Liver (tissue), 8 donors: ENCODE measurements at regions not wholly inside any gene's neighbourhood (a gene's known extent, or its start where the extent isn't known, plus 50 kb on each side); places are given as distances from the start of the nearest gene placed in this dataset.

ENCODE experiments used
- DNase-seq: peaks from one replicate; pipeline ENCODE4 v3.0.0-alpha.2; 2017; ENCODE audit warnings: low spot score
- H3K27ac ChIP-seq, 2 donors: one replicate each; pipeline ENCODE4 v1.7.0; 2013; ENCODE audit warnings: inconsistent platforms in 2 of 2, low read length in 2 of 2, control low read depth in 1 of 2, low read depth in 1 of 2, mild to moderate bottlenecking in 1 of 2
- H3K27me3 ChIP-seq, 4 donors: one replicate each; pipeline versions ENCODE4 v1.6.1 to v1.7.0; 2013; ENCODE audit warnings: low read length in 3 of 4, inconsistent platforms in 1 of 4, mild to moderate bottlenecking in 1 of 4, moderate library complexity in 1 of 4; ENCODE audit not compliant: control insufficient read depth in 4 of 4, insufficient read depth in 4 of 4
- H3K36me3 ChIP-seq, 4 donors: one replicate each; pipeline versions ENCODE4 v1.6.1 to v1.7.0; 2013; ENCODE audit warnings: low read length in 3 of 4, mild to moderate bottlenecking in 3 of 4, low read depth in 1 of 4, moderate library complexity in 1 of 4; ENCODE audit not compliant: control insufficient read depth in 4 of 4, insufficient read depth in 3 of 4
- H3K4me1 ChIP-seq, 4 donors: one replicate each; pipeline versions ENCODE4 v1.6.1 to v1.7.0; 2013; ENCODE audit warnings: low read length in 3 of 4, mild to moderate bottlenecking in 3 of 4, moderate library complexity in 1 of 4; ENCODE audit not compliant: control insufficient read depth in 4 of 4, insufficient read depth in 4 of 4
- H3K4me3 ChIP-seq, 3 donors: one replicate each; pipeline versions ENCODE4 v1.6.1 to v1.7.0; 2013; ENCODE audit warnings: low read length in 3 of 3, control low read depth in 1 of 3, low read depth in 1 of 3, mild to moderate bottlenecking in 1 of 3
- H3K9ac ChIP-seq, 2 donors: one replicate each; pipeline ENCODE4 v1.7.0; 2013; ENCODE audit warnings: low read length in 2 of 2, mild to moderate bottlenecking in 2 of 2, moderate library complexity in 2 of 2, control low read depth in 1 of 2, low read depth in 1 of 2
- H3K9me3 ChIP-seq, 4 donors: one replicate each; pipeline versions ENCODE4 v1.6.1 to v1.7.0; 2013; ENCODE audit warnings: low read length in 3 of 4; ENCODE audit not compliant: control insufficient read depth in 4 of 4
- ATF3 ChIP-seq: IDR thresholded peaks from 2 replicates; pipeline ENCODE4 v1.6.1; 2016; ENCODE audit warnings: antibody characterized with exemption
- EGR1 ChIP-seq, 2 donors: IDR thresholded peaks; 2 replicates each; pipeline ENCODE4 v1.6.1; 2016 to 2018; ENCODE audit warnings: antibody characterized with exemption in 2 of 2, low read depth in 2 of 2
- FOXA1 ChIP-seq: IDR thresholded peaks from 2 replicates; pipeline ENCODE4 v1.6.1; 2016; ENCODE audit warnings: antibody characterized with exemption
- FOXA2 ChIP-seq: IDR thresholded peaks from 2 replicates; pipeline ENCODE4 v1.6.1; 2016; ENCODE audit warnings: antibody characterized with exemption
- GABPA ChIP-seq, 2 donors: IDR thresholded peaks in 1 of 2; conservative IDR thresholded peaks in 1 of 2; 2 replicates each; pipeline ENCODE4 v1.6.1; 2016; ENCODE audit warnings: antibody characterized with exemption in 2 of 2, mild to moderate bottlenecking in 1 of 2, moderate library complexity in 1 of 2
- HNF4A ChIP-seq, 2 donors: conservative IDR thresholded peaks; 2 replicates each; pipeline ENCODE4 v1.6.1; 2016; ENCODE audit warnings: antibody characterized with exemption in 2 of 2, mild to moderate bottlenecking in 2 of 2
- HNF4G ChIP-seq: IDR thresholded peaks from 2 replicates; pipeline ENCODE4 v1.6.1; 2016; ENCODE audit warnings: antibody characterized with exemption
- JUND ChIP-seq, 2 donors: IDR thresholded peaks; 2 replicates each; pipeline ENCODE4 v1.6.1; 2016; ENCODE audit warnings: antibody characterized with exemption in 2 of 2
- NR2F2 ChIP-seq: IDR thresholded peaks from 2 replicates; pipeline ENCODE4 v1.6.1; 2016; ENCODE audit warnings: antibody characterized with exemption
- RAD21 ChIP-seq, 2 donors: IDR thresholded peaks; 2 replicates each; pipeline ENCODE4 v1.6.1; 2016; ENCODE audit warnings: antibody characterized with exemption in 2 of 2, mild to moderate bottlenecking in 2 of 2
- RXRA ChIP-seq, 2 donors: IDR thresholded peaks; 2 replicates each; pipeline ENCODE4 v1.6.1; 2017 to 2018; ENCODE audit warnings: antibody characterized with exemption in 2 of 2, mild to moderate bottlenecking in 1 of 2
- SP1 ChIP-seq: IDR thresholded peaks from 2 replicates; pipeline ENCODE4 v1.6.1; 2018; ENCODE audit warnings: antibody characterized with exemption, mild to moderate bottlenecking
- TAF1 ChIP-seq: conservative IDR thresholded peaks from 2 replicates; pipeline ENCODE4 v1.6.1; 2016; ENCODE audit warnings: antibody characterized with exemption, mild to moderate bottlenecking
- YY1 ChIP-seq: IDR thresholded peaks from 2 replicates; pipeline ENCODE4 v1.6.1; 2016; ENCODE audit warnings: antibody characterized with exemption, mild to moderate bottlenecking
- WGBS: extraction: QIAGEN DNeasy Blood & Tissue Kit; methylation state at CpG from one replicate; pipeline ENCODE4 v1.1.7; 2013; 5-methylcytosine and 5-hydroxymethylcytosine counted together
- TF ChIP-seq, protein P1 (sequence below): IDR thresholded peaks from 2 replicates; pipeline ENCODE4 v1.6.1; 2016; ENCODE audit warnings: antibody characterized with exemption
- TF ChIP-seq, protein P2 (sequence below): IDR thresholded peaks from 2 replicates; pipeline ENCODE4 v1.6.1; 2016; ENCODE audit warnings: antibody characterized with exemption, mild to moderate bottlenecking
- TF ChIP-seq, protein P3 (sequence below): IDR thresholded peaks from 2 replicates; pipeline ENCODE4 v1.6.1; 2016; ENCODE audit warnings: antibody characterized with exemption
- TF ChIP-seq, protein P4 (sequence below): fragments of 150-350 bp; IDR thresholded peaks from 2 replicates; pipeline ENCODE4 v1.5.1; 2017; ENCODE audit warnings: improper control_type of control experiment, low read depth, low read length; ENCODE audit not compliant: missing input control
- donor health status: healthy.
- donor health status: healthy.
- donor health status: healthy.
- donor health status: healthy.
- donor health status: healthy.

- peaks cover 4 to 14% (median 9%) of the 10 kb centered on the region in 4 donors for H3K27me3 ChIP-seq
- no peaks in the 10 kb centered on the region for H3K36me3 ChIP-seq
- TF ChIP-seq GABPA (IDR thresholded peaks at IDR 0.05 in 1 of 2, conservative IDR thresholded peaks at IDR 0.05 in 1 of 2) (no peak), RAD21 (IDR thresholded peaks at IDR 0.05) (no peak), RXRA (IDR thresholded peaks at IDR 0.05) (no peak), HNF4A (conservative IDR thresholded peaks at IDR 0.05) (no peak)
- TF ChIP-seq, protein P1, sequence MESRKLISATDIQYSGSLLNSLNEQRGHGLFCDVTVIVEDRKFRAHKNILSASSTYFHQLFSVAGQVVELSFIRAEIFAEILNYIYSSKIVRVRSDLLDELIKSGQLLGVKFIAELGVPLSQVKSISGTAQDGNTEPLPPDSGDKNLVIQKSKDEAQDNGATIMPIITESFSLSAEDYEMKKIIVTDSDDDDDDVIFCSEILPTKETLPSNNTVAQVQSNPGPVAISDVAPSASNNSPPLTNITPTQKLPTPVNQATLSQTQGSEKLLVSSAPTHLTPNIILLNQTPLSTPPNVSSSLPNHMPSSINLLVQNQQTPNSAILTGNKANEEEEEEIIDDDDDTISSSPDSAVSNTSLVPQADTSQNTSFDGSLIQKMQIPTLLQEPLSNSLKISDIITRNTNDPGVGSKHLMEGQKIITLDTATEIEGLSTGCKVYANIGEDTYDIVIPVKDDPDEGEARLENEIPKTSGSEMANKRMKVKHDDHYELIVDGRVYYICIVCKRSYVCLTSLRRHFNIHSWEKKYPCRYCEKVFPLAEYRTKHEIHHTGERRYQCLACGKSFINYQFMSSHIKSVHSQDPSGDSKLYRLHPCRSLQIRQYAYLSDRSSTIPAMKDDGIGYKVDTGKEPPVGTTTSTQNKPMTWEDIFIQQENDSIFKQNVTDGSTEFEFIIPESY: no peak
- TF ChIP-seq, protein P2, sequence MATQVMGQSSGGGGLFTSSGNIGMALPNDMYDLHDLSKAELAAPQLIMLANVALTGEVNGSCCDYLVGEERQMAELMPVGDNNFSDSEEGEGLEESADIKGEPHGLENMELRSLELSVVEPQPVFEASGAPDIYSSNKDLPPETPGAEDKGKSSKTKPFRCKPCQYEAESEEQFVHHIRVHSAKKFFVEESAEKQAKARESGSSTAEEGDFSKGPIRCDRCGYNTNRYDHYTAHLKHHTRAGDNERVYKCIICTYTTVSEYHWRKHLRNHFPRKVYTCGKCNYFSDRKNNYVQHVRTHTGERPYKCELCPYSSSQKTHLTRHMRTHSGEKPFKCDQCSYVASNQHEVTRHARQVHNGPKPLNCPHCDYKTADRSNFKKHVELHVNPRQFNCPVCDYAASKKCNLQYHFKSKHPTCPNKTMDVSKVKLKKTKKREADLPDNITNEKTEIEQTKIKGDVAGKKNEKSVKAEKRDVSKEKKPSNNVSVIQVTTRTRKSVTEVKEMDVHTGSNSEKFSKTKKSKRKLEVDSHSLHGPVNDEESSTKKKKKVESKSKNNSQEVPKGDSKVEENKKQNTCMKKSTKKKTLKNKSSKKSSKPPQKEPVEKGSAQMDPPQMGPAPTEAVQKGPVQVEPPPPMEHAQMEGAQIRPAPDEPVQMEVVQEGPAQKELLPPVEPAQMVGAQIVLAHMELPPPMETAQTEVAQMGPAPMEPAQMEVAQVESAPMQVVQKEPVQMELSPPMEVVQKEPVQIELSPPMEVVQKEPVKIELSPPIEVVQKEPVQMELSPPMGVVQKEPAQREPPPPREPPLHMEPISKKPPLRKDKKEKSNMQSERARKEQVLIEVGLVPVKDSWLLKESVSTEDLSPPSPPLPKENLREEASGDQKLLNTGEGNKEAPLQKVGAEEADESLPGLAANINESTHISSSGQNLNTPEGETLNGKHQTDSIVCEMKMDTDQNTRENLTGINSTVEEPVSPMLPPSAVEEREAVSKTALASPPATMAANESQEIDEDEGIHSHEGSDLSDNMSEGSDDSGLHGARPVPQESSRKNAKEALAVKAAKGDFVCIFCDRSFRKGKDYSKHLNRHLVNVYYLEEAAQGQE: no peak
- no peaks in the 10 kb centered on the region for H3K9me3 ChIP-seq
- WGBS: 3% methylated on average over 18 of the region's 18 CpGs
- no peak overlapping the region for H3K9ac ChIP-seq
- H3K27ac ChIP-seq: no peak overlapping the region
- H3K4me1 ChIP-seq: peaks cover 10 to 21% (median 15%) of the 10 kb centered on the region in 4 donors
- DNase-seq: no peak
- H3K4me3 ChIP-seq: peak overlapping the region in 1 of 3 donors; percentile 40
Measured at GRCh38 chr10:23693925-23694324, 255.1 kb downstream of the OTUD1 start.

DNA sequence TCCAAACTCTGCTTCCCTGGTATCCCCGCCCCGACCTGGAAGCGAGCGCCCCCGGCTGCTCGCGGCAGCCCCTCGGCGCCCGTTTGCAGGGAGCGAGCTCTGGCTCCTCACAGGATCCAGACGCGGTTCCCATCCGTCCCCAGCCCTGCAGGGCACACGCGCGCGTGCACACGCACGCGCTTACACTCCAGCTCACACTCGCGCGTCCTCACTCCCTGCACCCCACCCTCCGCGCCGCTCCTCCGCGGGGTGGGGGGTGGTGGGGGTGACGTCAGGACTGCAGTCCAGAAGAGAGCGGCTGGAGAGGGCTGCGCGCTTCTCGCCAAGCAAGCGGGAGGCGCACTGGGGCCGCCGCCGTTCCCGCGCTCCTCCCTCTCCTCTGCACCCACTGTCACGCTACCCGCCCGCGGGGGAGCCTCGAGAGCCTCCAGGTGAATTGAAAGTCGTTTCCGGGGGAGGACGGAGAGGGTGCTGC is 255.6 kb downstream of the OTUD1 start:
- H3K27ac ChIP-seq: no peak overlapping the region
- H3K4me1 ChIP-seq: peaks cover 10 to 21% (median 15%) of the 10 kb centered on the region in 4 donors
- H3K36me3 ChIP-seq: no peaks in the 10 kb centered on the region
- WGBS: 3% methylated on average over 49 of the region's 49 CpGs
- TF ChIP-seq YY1 (no peak), HNF4G (no peak), FOXA1 (no peak), EGR1 (IDR thresholded peaks at IDR 0.05; ENCODE audit: low read depth in 2 of 2) (no peak), ATF3 (no peak), HNF4A (conservative IDR thresholded peaks at IDR 0.05) (no peak), TAF1 (no peak), RXRA (IDR thresholded peaks at IDR 0.05) (no peak), GABPA (IDR thresholded peaks at IDR 0.05 in 1 of 2, conservative IDR thresholded peaks at IDR 0.05 in 1 of 2) (no peak), JUND (IDR thresholded peaks at IDR 0.05) (no peak), FOXA2 (no peak), SP1 (no peak), NR2F2 (no peak), RAD21 (IDR thresholded peaks at IDR 0.05) (no peak)
- TF ChIP-seq, protein P3, sequence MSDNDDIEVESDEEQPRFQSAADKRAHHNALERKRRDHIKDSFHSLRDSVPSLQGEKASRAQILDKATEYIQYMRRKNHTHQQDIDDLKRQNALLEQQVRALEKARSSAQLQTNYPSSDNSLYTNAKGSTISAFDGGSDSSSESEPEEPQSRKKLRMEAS: no peak
- TF ChIP-seq, protein P2: no peak
- TF ChIP-seq, protein P4, sequence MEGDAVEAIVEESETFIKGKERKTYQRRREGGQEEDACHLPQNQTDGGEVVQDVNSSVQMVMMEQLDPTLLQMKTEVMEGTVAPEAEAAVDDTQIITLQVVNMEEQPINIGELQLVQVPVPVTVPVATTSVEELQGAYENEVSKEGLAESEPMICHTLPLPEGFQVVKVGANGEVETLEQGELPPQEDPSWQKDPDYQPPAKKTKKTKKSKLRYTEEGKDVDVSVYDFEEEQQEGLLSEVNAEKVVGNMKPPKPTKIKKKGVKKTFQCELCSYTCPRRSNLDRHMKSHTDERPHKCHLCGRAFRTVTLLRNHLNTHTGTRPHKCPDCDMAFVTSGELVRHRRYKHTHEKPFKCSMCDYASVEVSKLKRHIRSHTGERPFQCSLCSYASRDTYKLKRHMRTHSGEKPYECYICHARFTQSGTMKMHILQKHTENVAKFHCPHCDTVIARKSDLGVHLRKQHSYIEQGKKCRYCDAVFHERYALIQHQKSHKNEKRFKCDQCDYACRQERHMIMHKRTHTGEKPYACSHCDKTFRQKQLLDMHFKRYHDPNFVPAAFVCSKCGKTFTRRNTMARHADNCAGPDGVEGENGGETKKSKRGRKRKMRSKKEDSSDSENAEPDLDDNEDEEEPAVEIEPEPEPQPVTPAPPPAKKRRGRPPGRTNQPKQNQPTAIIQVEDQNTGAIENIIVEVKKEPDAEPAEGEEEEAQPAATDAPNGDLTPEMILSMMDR: no peak
- H3K4me3 ChIP-seq: peak overlapping the region in 1 of 3 donors; percentile 40
- H3K27me3 ChIP-seq: peaks cover 4 to 14% (median 9%) of the 10 kb centered on the region in 4 donors
- no peaks in the 10 kb centered on the region for H3K9me3 ChIP-seq
- DNase-seq: no peak
- H3K9ac ChIP-seq: no peak overlapping the region
